ENCODE measurements at regions not wholly inside any gene's neighbourhood (a gene's known extent, or its start where the extent isn't known, plus 50 kb on each side); places are given as distances from the start of the nearest gene placed in this dataset.

- TF ChIP-seq ZFX (IDR thresholded peaks at IDR 0.05) (no peak), CTCF (conservative IDR thresholded peaks at IDR 0.05) (no peak)
- H3K27ac ChIP-seq = no peak overlapping the region
These were observed 161.1 kb upstream of the EOMES start for GRCh38 chr3:27883266-27883665.

- no peak overlapping the region for H3K27ac ChIP-seq
- TF ChIP-seq CTCF (conservative IDR thresholded peaks at IDR 0.05) = no peak
- no peak for TF ChIP-seq ZFX (IDR thresholded peaks at IDR 0.05)
These were observed 163.5 kb upstream of the EOMES start for GRCh38 chr3:27885641-27886040.

GRCh38 chr3:27888562-27888961 lies 166.4 kb upstream of the EOMES start:
- no peak for TF ChIP-seq CTCF (conservative IDR thresholded peaks at IDR 0.05)
- no peak overlapping the region for H3K27ac ChIP-seq

GRCh38 chr3:27889745-27890144 lies 167.6 kb upstream of the EOMES start:
- TF ChIP-seq ZFX (IDR thresholded peaks at IDR 0.05) = no peak
- TF ChIP-seq CTCF (conservative IDR thresholded peaks at IDR 0.05) = no peak
- no peak overlapping the region for H3K27ac ChIP-seq

- no peak overlapping the region for H3K27ac ChIP-seq
- TF ChIP-seq CTCF (conservative IDR thresholded peaks at IDR 0.05) (no peak), ZFX (IDR thresholded peaks at IDR 0.05) (no peak)
These were observed 178.2 kb upstream of the EOMES start for GRCh38 chr3:27900316-27900715.

GRCh38 chr3:27903446-27903845 lies 181.3 kb upstream of the EOMES start:
- no peak overlapping the region for H3K27ac ChIP-seq
- TF ChIP-seq CTCF (conservative IDR thresholded peaks at IDR 0.05) (no peak), ZFX (IDR thresholded peaks at IDR 0.05) (no peak)

GRCh38 chr3:27905625-27906024 lies 183.5 kb upstream of the EOMES start:
- TF ChIP-seq CTCF (conservative IDR thresholded peaks at IDR 0.05) (no peak), ZFX (IDR thresholded peaks at IDR 0.05) (no peak)

More at GRCh38 chr3:27905625-27906024, 183.5 kb upstream of the EOMES start:
- no peak overlapping the region for H3K27ac ChIP-seq

Measured in C4-2B (cell line).